ENCODE measurements at regions not wholly inside any gene's neighbourhood (a gene's known extent, or its start where the extent isn't known, plus 50 kb on each side); places are given as distances from the start of the nearest gene placed in this dataset.

GRCh38 chr18:41371156-41372045, 583.6 kb upstream of the PIK3C3 start:
- no peak overlapping the region for H3K4me3 ChIP-seq
- CTCF ChIA-PET, result no interaction called here
- H3K27me3 ChIP-seq (replicated peaks in 1 of 2; ENCODE audit: control insufficient read depth in 2 of 2, insufficient read depth in 2 of 2, low read length in 1 of 2), result no peaks in the 10 kb centered on the region; a peak in 1 of 4 replicates
- no TSS peak for BruUV-seq (replicated peaks)
- H3K9me3 ChIP-seq (replicated peaks; ENCODE audit: control insufficient read depth, insufficient read depth, low read length), result no peaks in the 10 kb centered on the region
- H3K27ac ChIP-seq (ENCODE audit: control insufficient read depth, insufficient read depth), result no peak overlapping the region
- RAD21 ChIA-PET (ENCODE audit: unreplicated experiment), result no interaction called here
- no peak overlapping the region for H3K4me2 ChIP-seq (ENCODE audit: control insufficient read depth, insufficient read depth)
- DNase-seq (ENCODE audit: low read depth, low spot score) (no peak), ATAC-seq (no peak), FAIRE-seq (no peak)
- no peak overlapping the region for H3K9ac ChIP-seq (ENCODE audit: control insufficient read depth, insufficient read depth, low read length)
- H3K36me3 ChIP-seq (ENCODE audit: control insufficient read depth in 2 of 2, insufficient read depth in 2 of 2, low read length in 1 of 2), result no peaks in the 10 kb centered on the region
- intact Hi-C loops (cut with micrococcal nuclease; ENCODE audit: unreplicated experiment) (no loop called here), in situ Hi-C loops (cut with MboI) (no loop called here)
- H4K20me1 ChIP-seq (ENCODE audit: control insufficient read depth, insufficient read depth), result no peaks in the 10 kb centered on the region
- 42% methylated on average over 5 of the region's 5 CpGs for WGBS (ENCODE audit: insufficient coverage, insufficient replicate concordance, low lambda C conversion rate, missing lambda C conversion rate)
- no peaks in the 10 kb centered on the region for H3K79me2 ChIP-seq (ENCODE audit: control insufficient read depth, insufficient read depth, low read length)
- H2AFZ ChIP-seq (ENCODE audit: control insufficient read depth, low read depth, low read length), result no peak overlapping the region
- TF ChIP-seq SMC3 (IDR thresholded peaks at IDR 0.05; ENCODE audit: borderline replicate concordance, low read length) (no peak), RAD21 (IDR thresholded peaks at IDR 0.05; ENCODE audit: insufficient read depth, low read depth, low read length) (no peak), CTCF (IDR thresholded peaks at IDR 0.05 in 2 of 3, conservative IDR thresholded peaks at IDR 0.05 in 1 of 3; ENCODE audit: control insufficient read depth in 2 of 3, extremely low read depth in 1 of 3, insufficient read depth in 1 of 3, low read depth in 3 of 3, low read length in 3 of 3) (no peak), ATF2 (IDR thresholded peaks at IDR 0.05; ENCODE audit: low read length) (no peak), SMAD1 (IDR thresholded peaks at IDR 0.05; ENCODE audit: low read depth, partially characterized antibody) (no peak), NFXL1 (IDR thresholded peaks at IDR 0.05; ENCODE audit: borderline replicate concordance) (no peak), ZNF592 (IDR thresholded peaks at IDR 0.05) (no peak), SRF (IDR thresholded peaks at IDR 0.05; ENCODE audit: low read depth in 2 of 2, low read length in 2 of 2) (no peak), NFYA (IDR thresholded peaks at IDR 0.05; ENCODE audit: borderline replicate concordance, low read depth, low read length) (no peak), ZBTB40 (IDR thresholded peaks at IDR 0.05; ENCODE audit: borderline replicate concordance) (no peak), RUNX3 (IDR thresholded peaks at IDR 0.05; ENCODE audit: low read length) (no peak)
- H3K4me1 ChIP-seq (ENCODE audit: control insufficient read depth, insufficient read depth, low read length), result no peaks in the 10 kb centered on the region
- POLR2A ChIA-PET, result no interaction called here
- SMC1A ChIA-PET (ENCODE audit: uncharacterized antibody, unreplicated experiment), result interaction anchor here (1.0 kb wide), 1 partner anchor 16 kb away, joined by 3 read pairs; no protein-coding TSS in a partner anchor

Data from GM12878 (cell line).